Activated T-cell treated with anti-CD3 and anti-CD28 coated beads for 4 hours (primary cell): ENCODE measurements at regions not wholly inside any gene's neighbourhood (a gene's known extent, or its start where the extent isn't known, plus 50 kb on each side); places are given as distances from the start of the nearest gene placed in this dataset.
"Not testable (repeated sequence)": the region's sequence is repeated elsewhere in the genome, so short reads cannot be mapped to it uniquely, and the experiment has no call there.

ENCODE experiments used
- DNase-seq: peaks from one replicate; pipeline ENCODE4 v3.0.0-alpha.2; 2020

- DNase-seq = not testable (repeated sequence)
Observed at GRCh38 chr14:105623178-105623577, 96.8 kb downstream of the TMEM121 start.

GRCh38 chr14:105624346-105624745 is 98.0 kb downstream of the TMEM121 start:
- not testable (repeated sequence) for DNase-seq

DNA sequence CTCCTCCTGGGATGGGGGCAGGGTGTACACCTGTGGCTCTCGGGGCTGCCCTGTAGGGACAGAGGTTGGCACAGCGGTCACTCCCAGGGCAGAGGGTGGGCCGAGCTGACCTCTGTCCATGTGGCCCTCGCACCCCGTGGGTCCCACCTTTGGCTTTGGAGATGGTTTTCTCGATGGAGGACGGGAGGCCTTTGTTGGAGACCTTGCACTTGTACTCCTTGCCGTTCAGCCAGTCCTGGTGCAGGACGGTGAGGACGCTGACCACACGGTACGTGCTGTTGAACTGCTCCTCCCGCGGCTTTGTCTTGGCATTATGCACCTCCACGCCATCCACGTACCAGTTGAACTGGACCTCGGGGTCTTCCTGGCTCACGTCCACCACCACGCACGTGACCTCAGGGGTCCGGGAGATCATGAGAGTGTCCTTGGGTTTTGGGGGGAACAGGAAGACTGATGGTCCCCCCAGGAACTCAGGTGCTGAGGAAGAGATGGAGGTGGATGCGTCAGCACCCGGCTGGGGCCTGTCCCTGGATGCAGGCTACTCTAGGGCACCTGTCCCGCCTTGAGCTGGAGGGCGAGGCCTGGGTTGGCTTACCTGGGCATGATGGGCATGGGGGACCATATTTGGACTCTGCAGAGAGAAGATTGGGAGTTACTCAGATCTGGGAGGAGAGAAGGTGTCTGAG is 98.5 kb downstream of the TMEM121 start:
- DNase-seq = not testable (repeated sequence)

DNA sequence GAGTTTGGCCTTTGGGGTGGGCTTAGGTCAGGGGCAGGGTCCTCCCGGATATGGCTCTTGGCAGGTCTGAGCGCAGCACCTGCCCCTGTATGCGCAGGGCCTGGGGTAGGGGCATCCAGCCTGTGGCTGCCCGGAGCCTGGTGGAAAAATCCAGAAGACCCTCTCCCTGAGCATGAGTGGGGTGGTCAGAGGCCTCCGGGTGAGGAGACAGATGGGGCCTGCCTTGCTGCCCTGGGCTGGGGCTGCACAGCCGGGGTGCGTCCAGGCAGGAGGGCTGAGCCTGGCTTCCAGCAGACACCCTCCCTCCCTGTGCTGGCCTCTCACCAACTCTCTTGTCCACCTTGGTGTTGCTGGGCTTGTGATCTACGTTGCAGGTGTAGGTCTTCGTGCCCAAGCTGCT is 99.1 kb downstream of the TMEM121 start:
- DNase-seq = not testable (repeated sequence)

DNA sequence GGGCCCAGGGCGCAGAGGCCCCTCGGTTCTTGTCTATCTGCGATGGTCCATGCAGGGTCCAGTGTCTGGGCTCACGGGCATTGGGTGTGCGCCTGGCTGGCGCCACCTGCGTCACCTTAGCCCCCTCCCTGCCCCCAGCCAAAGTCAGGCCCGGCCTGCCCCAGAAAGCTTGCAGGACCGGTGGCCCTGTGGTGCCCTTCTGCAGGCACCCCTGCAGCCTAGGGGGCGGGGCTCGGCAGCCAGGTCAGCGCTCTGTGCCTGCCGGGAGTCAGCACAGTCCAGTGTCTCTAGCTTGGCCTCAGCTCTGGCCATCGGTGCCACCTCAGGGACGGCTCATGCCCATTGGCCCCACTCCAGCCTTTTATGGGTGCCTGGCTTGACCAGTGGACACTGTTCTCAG is 99.7 kb downstream of the TMEM121 start:
- not testable (repeated sequence) for DNase-seq

DNA sequence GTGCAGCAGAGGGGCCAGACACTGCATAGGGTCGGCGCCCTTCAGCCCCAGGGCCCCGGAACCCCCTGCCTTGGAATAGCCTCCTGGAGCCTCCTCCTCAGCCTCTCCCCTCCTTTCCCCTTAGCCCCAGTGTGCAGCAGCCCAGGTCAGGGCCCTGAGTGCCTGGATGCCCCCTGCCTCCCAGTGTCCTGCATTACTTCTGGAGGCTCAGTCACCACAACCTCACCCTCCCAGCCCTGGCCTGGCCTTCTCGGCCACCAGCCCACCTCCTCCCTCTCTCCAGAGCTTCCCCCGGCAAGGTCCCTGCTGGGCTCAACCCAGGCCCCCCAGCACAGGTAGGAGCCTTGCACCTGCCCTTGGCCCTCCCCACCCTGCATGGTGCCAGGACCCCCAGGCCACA is 100.3 kb downstream of the TMEM121 start:
- DNase-seq = not testable (repeated sequence)

DNA sequence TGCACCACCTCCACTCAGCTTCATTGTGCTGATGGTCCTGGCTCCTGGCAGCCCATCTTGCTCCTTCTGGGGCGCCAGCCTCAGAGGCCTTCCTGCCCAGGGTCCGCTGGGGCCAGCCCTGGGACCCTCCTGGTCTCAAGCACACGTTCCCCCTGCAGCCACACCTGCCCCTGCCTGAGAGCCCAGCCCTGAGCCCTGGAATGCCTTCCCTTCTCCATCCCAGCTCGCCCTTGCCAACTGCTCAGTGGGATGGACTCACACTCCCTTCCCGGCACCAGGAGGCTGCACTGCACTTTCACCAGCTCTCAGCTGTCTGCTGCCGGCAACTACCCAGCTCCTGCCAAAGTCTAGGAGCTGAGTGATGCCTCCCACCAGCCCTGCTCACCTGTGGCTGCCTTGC is 100.9 kb downstream of the TMEM121 start:
- not testable (repeated sequence) for DNase-seq

DNA sequence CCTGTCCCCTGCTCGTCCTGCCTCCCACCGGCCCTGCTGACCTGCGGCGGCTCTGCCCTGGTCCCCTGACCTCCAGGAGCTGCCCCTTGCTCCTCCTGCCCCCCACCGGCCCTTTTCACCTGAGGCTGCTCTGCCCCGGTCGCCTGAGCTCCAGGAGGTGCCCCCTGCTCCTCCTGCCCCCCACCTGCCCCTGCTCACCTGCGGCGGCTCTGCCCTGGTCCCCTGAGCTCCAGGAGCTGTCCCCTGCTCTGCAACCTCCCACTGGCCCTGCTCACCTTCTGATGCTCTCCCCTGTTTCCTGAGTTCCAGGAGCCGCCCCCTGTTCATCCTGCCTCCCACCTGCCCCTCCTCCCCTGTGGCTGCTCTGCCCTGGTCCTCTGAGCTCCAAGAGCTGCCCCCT is 101.3 kb downstream of the TMEM121 start:
- DNase-seq = no peak

GRCh38 chr14:105628126-105628525 is 101.7 kb downstream of the TMEM121 start:
- DNase-seq = not testable (repeated sequence)

DNA sequence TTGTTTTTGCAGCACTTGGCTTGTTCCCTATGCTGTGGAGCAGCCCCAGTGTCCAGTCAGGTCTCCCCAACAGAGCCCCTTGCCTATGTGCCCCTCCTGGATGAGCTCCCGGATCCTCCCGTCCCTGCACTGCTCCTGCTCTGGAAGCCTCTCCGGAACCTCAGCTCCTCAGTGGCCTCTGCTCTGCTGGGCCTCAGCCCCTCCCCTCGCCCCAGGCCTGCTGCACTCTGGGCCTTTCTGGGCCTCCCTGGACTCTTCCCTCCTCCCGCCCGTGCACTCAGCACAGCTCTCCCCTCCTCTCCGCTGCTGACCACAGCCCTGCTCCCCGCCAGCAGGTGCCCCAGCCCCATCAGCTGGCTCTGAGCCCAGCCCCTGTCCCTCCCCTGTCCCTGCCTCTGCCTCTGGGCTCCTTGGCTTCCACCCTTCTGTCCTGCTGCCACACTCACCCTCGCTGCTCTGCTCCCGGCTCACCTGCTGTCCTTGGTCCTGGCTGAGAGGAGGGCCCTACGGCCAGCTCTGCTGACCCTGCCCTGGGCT is 102.2 kb downstream of the TMEM121 start:
- not testable (repeated sequence) for DNase-seq

- not testable (repeated sequence) for DNase-seq
Observed at GRCh38 chr14:105629091-105629885, 102.9 kb downstream of the TMEM121 start.

- DNase-seq = no peak
Observed at GRCh38 chr14:105629886-105630215, 103.5 kb downstream of the TMEM121 start.

DNA sequence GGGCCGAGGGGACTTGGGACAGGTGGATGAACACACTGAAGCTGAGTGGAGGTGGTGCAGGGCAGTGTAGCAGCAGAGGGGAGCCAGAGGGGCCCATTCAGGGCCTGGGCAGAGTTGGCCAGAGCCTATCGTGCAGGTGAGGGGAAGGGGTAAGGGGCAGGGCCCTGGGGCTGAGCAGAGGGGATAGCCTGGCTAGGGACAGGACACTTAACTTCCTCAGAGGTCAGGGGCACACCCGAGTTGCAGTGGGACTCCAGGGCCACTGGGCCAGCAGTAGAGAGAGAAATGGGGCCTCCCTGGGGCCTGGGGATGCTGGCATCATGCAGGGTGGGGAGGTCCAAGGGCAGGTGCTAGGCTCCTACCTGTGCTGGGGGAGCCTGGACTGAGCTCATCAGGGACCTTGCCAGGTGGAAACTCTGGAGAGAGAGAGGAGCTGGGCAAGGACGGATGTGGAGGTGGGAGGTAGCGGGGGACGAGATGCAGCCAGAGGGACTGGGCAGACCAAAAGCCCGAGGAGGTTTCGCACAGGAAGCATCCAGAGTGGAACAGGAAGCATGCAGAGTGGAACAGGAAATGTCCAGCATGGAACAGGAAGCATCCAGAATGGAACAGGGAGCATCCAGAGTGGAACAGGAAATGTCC is 104.0 kb downstream of the TMEM121 start:
- not testable (repeated sequence) for DNase-seq

GRCh38 chr14:105630935-105631779 is 104.8 kb downstream of the TMEM121 start:
- DNase-seq = not testable (repeated sequence)

DNA sequence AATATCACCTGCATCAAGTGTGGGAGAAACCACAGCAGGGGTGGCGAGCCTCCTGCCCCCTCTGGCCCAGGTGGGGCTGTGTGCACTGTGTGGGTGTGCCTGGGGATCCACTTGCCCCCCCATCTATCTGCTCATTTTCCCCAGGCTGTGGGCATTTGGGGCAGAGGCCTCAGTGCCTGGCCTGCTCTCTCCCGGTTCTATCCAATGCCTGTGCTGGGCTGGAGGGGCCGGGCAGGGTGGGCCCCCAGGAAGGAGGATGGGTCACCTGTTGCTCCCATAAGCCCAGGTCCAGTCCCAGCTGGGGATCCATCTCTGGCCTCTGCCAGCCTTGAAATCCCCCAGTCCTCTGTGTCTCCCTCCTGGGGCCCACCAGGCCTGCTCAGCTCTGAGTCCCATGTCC is 105.6 kb downstream of the TMEM121 start:
- DNase-seq = no peak

DNA sequence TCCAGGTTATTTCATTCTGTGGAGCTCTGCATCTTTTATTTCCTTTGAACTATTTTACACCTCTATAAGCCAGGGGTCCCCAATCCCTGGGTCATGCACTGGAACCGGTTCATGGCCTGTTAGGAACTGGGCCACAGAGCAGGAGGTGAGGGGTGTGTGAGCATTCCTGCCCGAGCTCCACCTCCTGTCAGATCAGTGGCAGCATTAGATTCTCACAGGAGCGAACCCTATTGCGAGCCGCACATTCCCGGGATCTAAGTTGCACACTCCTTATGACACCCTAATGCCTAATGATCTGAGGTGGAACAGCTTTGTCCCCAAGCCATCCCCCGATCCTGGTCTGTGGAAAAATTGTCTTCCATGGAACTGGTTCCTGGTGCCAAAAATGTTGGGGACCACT is 107.2 kb downstream of the TMEM121 start:
- DNase-seq = not testable (repeated sequence)

DNA sequence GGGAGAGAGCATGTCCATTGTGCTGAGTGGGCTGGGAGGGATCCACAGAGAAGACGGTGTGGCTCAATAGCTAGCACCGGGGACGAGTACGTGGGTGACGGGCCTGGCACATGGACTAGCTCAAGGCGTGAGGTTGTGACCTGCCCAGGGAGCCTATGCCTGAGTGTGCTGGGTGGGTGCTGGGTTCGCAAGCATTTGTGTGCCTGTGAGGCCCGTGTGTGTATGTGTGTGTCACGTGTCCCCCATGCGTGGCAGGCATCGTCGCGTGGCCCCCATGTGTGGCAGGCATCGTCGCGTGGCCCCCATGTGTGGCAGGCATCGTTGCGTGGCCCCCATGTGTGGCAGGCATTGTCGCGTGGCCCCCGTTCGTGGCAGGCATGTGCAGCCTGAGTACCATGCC is 109.2 kb downstream of the TMEM121 start:
- no peak for DNase-seq

DNA sequence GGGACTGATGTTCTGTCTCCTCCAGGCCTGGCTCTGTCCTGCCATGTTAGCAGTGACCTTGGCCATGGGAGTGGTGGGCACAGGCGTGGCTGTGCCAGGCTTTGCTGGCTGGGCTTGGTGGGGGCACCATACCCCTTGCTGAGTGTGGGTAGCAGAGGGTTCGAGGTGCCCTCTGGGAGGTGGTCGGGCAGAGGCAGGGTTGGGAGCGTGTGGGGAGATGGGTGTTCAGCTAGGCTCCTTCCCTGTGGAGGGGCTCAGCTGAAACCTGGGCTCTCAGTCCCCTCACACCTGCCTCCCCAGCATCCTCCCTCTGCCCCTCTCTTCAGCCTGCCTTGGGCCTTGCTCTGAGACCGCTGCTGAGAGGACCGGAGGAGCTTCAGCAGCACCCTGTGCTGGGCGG is 109.6 kb downstream of the TMEM121 start:
- not testable (repeated sequence) for DNase-seq

- no peak for DNase-seq
Observed at GRCh38 chr14:105636935-105637334, 110.6 kb downstream of the TMEM121 start.

DNA sequence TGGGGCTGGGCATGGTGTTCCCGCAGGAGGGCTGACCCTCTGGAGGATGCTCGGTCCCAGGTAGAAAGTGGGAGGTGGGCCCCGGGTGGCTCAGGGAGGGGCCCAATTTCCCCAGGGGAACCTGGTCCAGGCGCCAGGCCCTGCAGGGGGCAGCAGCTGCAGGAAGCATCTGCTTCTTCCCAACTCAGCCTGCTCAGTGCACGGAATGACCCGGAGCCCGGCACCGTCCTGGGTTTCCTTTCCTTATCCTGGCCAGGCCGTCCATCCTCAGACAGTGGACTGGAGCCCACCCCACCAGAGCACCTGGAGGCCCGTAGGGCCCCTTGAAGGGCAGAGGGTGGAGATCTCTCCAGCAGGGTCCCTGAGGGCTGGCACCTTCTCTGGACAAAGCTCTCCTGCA is 111.0 kb downstream of the TMEM121 start:
- DNase-seq = not testable (repeated sequence)

DNA sequence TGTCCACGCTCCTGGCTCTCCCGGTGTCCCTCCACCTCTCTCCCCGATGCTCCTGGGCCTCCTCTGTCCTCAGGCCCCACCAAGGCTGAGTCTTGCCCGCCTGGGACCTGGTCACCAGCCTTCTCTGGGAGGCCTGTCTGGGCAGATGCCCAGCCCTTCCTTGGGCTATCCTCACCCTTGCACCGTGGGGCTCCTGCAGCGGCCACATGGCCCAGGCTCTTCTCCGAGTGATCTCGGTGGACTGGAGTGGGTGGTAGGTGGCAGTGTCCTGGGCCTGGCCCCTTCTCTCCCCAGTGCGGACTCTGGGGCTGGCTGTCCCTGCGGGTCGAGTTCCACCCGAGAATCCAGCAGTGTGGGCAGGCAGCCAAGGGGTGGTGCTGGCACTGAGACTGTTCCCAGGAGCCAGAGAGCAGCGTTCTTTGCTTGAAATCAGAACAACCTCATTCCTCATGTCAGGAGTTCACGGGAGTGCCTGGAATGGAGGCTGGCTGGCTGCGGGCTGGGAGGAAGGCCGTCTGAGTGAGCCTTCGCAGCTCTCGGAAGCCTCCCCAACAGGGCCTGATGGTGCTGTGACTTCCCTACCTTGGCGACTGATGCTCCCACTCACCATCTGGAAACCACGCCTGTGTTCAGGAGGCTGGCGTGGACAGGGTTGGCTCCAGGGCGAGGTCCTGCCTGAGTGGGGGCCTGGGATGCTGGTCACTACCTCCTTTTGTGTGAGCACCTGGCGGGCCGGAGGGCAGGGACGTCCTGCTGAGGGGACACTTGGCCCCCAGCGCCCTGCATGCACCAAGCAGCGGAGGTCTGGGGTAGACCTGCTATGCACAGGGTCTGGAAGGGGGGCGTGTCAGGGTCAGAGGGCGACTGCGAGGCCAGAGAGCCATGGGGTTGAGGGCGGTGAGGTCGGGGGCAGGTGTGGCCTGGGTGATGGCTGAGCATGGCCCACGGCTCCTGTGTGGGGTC is 113.9 kb downstream of the TMEM121 start:
- DNase-seq = not testable (repeated sequence)
